Glomerular visceral epithelial cell (primary cell): ENCODE measurements at regions not wholly inside any gene's neighbourhood (a gene's known extent, or its start where the extent isn't known, plus 50 kb on each side); places are given as distances from the start of the nearest gene placed in this dataset.

ENCODE experiments used
- DNase-seq: peaks from one replicate; pipeline ENCODE4 v3.0.0-alpha.2; 2016; ENCODE audit errors: extremely low spot score

DNA sequence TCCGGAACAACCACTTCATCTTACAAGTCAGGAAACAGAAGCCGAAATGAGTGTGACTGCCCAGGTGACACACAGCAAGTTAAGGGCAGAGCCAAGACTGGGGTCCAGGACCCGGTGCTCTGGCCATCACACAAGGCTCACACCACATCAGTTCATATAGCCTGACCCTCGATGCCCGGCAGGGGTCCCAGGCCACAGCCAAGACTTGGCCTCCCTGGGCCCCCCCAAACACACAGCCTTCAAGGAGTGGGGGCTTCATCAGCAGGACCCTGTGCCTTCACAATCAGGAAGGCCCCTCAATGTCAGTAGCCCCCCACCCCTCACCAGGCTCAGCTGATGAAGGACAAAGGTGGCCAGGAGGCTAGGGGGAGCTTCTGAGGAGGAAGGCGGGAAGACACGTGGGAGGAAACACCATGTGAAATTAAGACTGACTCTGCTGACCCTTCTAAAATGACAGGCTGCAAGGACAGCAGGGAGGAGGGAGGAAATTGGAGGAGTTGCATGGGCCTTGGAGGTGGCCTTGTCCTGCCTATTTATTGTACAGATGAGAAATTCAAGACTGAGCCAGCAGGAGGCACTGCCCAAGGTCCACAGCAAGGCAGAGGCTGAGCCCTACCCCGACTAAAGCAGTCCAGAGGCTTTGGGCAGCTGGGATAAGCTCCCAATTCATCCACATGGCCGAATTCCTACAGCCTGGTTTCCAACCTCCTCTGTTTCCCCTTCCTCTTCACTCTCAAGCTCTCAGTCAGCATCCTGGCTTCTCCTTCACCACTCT lies 216.1 kb upstream of the ZMIZ1 start:
- DNase-seq, result no peak

DNA sequence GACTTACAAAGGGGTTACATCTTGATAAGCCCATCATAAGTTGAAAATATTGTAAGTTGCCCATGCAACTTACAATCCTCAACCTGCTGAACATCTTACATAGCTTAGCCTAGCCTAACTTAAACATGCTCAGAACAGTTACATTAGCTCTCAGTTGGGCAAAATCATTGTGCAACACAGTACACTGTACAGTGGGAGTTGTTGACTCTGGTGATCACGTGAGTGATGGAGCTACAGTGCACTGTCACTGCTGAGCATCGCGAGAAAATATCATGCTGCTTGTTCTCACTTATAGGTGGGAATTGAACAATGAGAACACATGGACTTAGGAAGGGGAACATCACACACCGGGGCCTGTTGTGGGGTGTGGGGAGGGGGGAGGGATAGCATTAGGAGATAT lies 214.9 kb upstream of the ZMIZ1 start:
- DNase-seq, result no peak

DNA sequence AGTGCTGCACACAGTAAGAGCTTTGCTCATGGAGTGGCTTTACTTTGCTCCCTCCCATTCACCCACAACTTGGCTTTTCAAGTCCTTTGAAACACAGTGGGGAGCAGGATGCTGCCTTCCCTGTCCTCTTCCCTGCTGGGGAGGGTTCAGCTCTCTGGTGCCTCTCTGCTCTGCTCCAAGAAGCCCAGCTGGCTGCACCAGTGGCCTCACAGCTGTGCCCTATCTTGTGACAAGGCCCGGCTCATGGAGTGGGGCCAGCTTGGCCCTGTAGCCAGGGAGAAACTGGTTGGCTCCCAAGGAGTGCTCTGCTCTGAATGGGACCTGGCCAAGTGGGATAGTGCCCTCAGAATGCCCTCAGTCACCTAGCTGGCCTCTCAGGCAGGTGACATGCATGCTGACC lies 212.3 kb upstream of the ZMIZ1 start:
- DNase-seq, result no peak

DNA sequence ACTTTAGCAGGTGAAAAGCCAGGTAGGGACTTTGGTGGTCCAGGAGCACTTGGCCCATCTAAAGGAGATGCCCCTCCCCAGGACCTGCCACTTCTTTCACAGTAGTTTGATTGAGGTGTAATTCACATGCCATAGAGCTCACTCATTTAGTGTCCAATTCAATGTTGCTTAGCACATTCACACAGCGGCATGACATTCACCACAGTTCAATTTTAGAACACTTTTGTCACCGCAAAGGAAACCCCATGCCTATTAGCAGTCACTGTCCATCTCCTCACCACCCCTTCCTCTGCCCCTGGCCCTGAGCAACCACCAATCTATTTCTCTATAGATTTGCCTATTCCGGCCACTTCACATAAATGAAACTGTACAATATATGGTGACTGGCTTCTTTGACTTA lies 211.6 kb upstream of the ZMIZ1 start:
- DNase-seq, result no peak

DNA sequence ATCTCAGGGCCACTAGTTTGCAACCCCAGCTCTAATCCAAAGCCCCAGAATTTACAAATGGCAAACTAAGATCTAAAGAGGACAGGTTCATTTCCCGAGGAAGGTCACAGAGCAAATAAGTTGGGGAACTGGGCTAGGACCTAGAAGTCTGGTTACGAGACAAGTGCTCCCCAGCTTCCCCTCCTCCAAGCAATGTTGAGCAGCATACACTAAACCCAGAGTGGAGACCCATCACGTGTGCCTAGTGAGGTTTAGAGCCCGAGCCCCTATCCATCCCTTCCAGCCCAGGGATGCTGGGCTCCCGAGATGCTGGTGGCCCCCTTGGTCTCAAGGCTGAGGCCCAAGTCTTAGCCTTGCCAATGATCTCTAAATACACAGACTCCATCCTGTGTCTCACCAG lies 209.5 kb upstream of the ZMIZ1 start:
- DNase-seq, result no peak

DNA sequence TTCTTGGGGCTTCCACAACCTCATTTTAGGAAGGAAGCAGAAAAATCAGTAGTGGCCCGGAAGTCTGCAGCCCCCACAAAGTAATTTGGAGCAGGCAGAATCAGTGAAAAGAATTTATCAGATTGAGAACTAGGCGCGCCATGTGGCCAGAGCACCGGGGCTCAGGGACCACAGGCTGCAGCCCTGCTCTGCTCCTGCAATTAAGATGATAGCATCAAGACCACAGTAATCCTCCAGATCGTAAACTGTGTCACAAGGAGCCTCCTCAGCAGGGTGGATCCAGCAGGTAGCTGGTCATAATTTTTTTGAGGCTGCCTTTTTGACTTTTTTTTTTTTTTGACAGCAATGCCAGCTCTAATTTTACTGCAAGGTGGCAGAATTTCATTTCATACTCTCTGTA lies 209.0 kb upstream of the ZMIZ1 start:
- no peak for DNase-seq

DNA sequence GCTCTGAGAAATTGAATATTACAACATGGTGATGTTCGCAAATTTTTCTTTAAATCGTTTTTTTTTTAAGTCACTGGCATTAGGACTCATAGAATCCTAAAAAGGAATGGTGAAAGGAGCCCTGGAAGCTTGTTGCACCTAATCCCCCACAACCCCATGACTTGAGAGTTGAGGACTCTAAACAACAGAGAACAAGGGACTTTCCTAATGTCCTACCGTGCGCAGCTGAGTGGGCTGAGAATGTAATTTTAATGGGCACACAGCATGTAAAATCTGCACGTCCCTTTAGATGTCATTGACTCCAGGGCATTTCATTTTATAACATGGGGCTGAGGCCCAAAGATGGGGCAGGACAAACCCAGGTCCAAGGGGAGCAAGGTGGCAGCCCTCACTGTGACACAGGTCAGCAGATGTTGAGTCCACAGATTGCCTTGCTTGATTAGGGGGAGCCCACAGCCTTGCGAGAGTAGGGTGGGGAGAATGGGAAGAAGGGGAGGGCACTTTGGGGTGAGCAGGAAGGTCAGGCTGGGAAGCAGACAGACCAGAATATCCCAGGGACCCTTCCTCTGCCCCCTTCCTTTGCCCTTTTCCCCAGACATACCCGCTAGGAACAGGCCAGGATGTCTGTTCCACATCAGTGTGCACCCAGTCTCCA lies 208.4 kb upstream of the ZMIZ1 start:
- DNase-seq, result no peak

DNA sequence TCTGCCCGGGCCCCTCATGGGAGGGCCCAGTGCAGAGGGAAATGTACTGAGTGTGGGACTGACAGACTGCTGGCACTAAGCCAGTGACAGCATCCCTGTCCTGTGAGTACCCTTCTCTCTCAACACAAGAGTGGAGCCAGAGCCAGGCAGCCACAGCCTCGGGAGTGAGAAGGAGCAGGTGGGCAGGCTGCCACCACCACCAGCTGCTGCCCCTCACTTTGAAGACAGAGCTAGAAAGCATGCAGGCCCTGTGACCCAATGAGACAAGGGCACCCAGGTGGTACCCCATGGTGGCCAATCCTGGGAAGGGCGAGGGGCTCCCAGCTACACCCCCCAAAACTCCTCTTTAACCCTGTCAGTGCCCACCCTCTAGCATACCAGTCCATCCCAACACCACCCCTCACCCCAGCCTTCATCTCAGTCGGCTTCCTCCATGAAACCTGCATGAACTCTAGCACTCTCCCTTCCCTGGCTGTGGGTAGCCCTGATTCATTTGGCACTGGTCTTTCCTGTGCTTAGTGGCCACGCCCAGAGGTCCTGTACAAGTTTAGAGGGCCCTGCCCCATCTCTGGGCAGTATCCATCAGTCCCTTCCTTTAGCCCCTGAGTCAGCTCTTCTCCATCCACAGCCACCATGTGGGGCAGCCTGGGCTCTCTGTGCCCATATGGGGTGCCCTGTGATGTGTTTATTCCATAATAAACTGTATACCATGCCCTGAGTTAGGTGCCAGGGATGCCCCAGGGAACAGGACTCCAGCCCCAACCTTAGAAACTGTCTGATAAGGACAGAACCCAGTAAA lies 207.0 kb upstream of the ZMIZ1 start:
- DNase-seq, result no peak

DNA sequence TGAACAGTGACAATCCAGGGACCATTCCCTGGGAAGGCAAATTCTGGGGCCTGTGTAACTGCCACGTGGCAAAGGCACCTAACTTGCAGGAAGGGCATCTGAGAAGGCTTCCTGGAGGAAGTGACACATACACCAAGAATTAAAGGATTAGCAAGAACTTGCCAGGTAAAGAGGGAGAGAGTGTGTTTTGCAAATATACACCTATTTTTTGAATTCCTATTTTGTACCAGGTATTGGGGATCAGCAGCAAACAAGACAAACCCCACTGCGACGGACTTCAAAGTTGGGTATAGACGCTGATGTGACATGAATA lies 206.5 kb upstream of the ZMIZ1 start:
- DNase-seq, result no peak

DNA sequence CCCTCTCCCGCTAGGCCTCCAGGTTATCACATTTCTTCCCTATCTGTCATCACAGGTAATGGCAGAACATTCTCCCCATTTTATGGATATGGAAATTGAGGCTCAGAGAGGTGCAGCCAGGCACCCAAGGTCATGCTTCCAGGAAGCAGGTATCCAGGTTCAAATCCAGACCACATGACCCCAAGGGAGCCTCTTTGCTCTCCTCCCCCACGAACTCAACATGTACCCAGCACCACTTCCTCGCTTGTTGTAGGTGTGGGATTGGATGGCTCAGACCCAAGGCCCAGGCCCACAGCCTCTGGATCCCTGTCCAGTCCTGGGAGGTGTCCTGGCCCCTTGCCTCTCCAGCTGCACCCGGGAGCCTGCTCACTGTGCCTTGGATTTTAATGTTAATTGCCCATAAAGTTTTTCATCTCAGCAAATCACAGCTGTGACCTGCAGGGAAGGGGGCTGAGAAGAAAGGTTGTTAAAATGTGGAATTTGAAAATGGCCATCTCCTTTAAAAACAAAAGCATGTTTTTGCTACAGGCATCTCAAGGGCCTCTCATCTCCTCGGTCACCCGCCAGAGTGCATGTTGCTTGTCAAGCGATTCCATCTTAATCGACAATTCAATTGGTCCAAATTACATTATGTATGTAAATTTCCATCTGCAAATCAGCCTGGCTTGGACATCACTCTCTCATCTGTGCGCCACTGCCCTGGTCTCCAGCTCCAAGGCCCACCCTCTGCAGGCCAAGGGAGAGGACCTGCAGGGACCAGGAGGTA lies 205.4 kb upstream of the ZMIZ1 start:
- DNase-seq, result no peak

DNA sequence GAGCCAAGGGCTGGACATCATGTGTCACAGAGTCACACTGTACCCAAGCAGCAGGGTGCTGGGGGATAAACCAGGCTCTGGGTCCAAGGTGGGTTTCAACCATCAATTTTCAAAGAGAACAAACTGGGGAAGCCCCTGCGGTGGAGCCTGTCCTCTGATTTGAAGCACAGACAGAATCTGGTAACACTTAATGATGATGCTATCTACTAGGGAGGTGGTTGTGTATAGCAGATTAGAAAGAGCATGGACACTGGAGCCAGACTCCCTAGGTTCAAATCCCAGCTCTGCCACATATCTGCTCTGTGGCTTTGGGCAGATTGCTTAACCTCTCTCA lies 204.9 kb upstream of the ZMIZ1 start:
- DNase-seq, result no peak

DNA sequence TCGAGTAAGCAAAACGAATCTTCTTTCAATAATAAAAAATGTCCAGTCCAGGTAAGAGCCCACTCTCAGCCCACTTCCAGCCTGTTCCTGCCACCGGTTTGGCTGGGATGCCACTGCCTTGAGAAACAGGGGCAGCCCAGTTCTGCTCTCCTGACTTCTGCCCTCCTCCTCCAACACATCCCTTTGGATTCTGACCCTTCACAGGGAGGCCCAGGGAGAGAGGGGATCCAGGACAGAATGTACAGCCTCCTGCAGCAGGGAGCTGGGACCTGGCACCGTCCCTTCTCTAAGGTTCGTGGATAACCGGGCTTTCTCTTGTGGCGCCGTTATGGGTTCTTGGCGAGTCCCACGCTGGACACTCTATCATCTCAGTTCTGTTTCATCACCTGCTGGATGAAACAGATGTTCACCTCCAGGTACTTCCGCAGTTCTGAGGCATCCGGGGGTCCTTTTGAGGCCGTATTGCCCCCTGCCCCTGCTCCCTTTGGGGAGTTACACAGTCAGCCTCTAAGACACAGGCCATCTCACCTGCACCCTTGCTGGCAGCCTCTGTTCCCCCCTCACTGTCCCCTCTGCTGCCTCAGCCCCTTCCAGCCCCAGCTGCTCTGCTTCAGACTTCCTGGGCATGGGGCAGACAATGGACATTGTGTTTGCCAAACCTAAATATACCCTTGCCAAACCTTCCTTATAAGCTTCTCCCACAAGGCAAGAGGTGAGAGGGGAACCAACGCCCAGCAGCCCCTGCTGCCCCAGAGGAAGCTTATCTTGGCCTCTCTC lies 203.8 kb upstream of the ZMIZ1 start:
- no peak for DNase-seq

DNA sequence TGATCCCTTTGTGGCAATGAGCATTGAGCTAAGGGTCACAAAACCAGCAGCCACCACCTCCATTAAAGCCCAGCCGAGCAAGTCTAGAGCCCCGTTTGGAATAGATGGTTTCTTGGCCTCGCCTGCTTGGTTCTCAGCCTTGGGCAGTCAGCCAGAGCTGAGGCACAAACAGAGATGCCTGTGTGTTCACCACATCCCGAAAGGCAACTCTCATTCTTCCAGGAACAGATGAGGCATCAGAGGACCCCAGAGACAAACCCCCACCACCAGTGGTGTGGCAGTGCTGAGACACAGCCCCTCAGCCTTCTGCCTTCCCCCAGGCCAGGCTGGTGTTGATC lies 203.3 kb upstream of the ZMIZ1 start:
- no peak for DNase-seq

DNA sequence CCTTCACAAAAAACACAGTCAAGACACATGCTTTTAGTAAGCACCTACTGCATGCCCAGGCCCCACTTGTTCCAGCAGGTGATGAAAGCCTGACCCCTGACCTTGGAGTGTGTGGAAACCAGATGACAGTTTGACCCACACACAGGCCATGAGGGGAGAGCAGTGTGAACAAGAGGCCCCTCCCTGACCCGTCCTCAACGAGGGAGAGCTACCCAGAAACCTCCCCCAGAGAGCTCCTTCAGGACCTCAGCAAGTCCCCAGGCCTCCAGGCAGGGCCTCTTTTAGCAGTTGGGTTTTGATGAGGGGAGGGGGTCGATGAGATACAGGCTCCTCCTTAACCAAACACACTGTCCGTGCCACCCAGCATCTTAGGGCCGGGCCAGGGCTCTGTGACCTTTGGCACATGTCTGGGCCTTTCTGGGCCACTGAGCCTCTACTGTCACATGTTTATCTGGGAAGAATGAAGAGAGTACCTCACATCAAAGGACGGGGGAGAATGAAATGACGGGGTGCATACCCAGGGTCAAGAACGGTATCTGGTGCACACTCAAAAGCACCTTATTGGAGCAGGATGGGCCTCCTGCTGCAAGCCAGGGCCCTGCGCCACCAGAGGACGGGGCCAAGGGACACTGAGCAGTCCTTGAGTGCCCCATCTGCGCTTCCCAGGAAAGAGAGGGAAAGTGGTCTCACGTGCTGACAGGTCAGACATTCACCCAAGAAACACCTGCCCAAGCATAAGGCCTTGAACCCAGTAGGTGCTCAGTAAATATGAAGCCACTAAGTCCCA lies 202.6 kb upstream of the ZMIZ1 start:
- DNase-seq, result no peak

DNA sequence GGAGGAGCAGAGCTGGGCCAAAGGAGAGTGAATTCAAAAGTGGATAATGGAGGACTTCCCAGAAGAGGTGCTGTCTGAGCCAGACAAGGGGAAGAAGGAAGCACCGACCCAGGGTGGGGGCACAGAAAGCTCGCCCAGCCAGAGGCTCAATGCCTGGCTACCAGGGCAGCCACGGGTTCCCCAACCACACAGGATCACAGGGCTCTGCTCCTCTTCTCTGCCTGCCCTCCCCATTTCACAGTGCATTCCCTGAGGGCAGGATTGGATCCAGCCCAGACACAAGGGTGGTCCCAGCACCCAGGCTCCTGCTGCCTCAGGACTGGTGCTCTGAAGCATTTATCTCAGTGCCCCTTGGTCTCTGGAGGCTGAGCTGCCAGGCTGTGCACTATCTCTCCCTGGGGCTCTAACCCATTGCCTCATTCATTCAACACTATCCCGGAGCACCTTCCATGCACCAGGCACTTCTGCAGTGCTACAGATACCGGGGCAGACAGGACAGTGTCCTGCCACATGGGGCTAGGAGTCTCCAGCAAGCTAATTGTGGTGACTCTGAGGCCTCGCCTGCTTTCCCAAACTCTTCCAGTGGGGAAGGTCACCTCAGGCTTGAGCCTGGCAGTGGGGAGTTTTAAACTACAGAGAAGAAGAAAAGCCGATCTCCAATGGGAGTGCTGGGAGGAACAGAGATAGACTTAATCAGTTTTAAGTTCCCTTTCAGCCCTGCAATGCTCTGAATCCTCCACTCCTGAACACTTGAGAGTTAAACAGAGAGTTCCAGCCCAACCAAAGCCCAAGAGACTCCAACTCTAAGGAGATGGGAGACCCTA lies 201.8 kb upstream of the ZMIZ1 start:
- no peak for DNase-seq

DNA sequence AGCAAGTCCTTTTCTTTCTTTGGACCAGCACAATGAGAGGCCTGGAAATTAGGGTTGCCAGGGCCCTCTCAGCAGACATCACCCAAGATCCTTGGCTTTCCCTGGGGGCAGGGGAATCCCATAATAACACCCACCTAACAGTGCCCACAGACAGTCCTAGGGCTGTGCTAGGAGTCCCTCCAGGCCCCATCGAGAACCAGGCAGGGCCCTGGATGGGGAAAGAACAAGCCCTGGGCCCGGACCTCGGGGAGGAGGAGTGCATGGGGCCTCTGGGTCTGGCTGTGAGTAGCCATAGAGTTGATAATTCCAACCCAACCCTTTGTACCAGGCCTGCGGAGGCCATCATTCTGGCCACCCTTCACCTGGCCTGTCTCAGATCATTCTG lies 201.2 kb upstream of the ZMIZ1 start:
- DNase-seq, result no peak

DNA sequence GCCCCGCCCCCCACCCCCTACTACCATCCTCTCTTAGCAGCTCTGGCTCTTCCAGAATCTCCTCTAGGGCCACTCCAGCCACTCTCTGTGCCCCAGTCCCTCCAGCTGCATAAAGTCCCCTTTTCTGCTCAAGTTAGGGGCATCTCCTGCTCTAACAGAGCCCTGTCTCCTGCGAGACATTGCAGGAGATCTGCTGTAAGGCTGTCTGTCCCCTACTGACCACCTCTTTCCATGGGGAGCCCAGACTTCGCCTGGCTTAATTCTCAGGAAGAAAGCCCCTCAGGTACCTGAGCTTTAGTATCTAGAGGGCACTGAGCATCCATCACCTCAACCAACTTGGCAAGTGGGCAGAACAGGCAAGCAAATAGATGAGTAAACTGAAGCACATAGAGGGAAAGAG lies 200.7 kb upstream of the ZMIZ1 start:
- DNase-seq, result no peak

DNA sequence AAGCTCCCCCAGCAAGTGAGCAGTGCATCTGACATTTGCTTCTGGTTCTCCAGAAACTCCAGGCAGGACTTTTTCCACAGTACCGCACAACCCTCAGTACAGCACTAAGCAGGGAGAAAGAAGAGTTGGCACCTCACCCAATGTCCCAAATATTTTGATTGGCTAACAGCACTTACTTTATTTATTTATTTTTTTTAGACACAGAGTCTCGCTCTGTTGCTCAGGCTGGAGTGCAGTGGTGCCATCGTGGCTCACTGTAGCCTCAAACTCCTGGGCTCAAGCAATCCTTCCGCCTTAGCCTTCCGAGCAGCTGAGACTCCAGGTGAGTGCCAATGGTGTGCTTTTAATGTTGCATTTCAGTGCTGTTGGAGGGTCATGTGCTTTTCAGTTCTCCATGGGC lies 200.3 kb upstream of the ZMIZ1 start:
- no peak for DNase-seq

DNA sequence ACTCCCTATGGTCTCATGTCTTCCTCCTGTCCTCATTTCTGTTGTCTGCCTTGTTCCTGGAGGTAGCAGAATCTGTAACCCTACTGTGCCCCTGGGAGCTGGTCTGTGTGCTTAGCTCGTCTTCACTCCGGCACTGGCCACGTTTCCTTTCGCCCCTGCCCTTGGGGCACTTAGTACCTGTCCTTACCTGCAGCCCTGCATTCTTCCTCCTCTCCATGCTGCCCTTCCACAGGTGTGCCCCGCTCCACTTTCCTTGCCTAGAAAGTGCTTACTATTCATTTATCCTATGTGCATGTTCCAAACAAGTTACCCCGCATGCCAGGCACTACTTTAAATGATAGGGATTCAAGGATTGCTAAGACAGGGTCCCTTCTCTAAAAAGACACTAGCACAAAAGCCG lies 199.9 kb upstream of the ZMIZ1 start:
- no peak for DNase-seq
